ENCODE measurements at regions not wholly inside any gene's neighbourhood (a gene's known extent, or its start where the extent isn't known, plus 50 kb on each side); places are given as distances from the start of the nearest gene placed in this dataset.

DNA sequence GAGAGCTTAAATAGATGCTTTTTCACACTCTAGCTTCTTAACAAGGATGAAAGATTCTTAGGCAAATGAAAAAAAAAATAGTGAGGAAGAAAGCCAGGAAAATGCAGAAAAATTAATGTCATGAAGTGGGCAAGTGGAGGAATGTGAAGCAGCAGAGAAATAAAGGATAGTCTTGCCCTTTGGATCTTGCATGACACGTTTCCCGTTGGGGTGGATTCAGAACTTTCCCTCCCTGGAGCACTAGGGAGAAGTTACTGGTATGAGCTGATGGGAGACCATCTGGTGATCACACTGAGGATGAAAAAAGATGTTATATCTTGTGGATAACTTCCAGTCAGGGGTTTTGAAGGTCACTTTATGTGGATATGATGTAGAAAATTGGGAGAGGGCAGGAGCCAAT lies 361.8 kb upstream of the ROPN1 start:
- TF ChIP-seq, protein P1, sequence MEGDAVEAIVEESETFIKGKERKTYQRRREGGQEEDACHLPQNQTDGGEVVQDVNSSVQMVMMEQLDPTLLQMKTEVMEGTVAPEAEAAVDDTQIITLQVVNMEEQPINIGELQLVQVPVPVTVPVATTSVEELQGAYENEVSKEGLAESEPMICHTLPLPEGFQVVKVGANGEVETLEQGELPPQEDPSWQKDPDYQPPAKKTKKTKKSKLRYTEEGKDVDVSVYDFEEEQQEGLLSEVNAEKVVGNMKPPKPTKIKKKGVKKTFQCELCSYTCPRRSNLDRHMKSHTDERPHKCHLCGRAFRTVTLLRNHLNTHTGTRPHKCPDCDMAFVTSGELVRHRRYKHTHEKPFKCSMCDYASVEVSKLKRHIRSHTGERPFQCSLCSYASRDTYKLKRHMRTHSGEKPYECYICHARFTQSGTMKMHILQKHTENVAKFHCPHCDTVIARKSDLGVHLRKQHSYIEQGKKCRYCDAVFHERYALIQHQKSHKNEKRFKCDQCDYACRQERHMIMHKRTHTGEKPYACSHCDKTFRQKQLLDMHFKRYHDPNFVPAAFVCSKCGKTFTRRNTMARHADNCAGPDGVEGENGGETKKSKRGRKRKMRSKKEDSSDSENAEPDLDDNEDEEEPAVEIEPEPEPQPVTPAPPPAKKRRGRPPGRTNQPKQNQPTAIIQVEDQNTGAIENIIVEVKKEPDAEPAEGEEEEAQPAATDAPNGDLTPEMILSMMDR (IDR thresholded peaks at IDR 0.05; ENCODE audit: insufficient read depth, low read length, poor library complexity, severe bottlenecking): no peak
- no peak for TF ChIP-seq EZH2phosphoT487 (conservative IDR thresholded peaks at IDR 0.05; ENCODE audit: low read length)

Data from SU-DHL-6 (cell line).